HG03460 (cell line): ENCODE measurements at regions not wholly inside any gene's neighbourhood (a gene's known extent, or its start where the extent isn't known, plus 50 kb on each side); places are given as distances from the start of the nearest gene placed in this dataset.
"Not testable (repeated sequence)": the region's sequence is repeated elsewhere in the genome, so short reads cannot be mapped to it uniquely, and the experiment has no call there.

Source experiments
- ATAC-seq: cut with Tn5 transposase; IDR thresholded peaks from one replicate; pipeline ENCODE4 v1.9.1; 2021; ENCODE audit not compliant: unreplicated experiment

DNA sequence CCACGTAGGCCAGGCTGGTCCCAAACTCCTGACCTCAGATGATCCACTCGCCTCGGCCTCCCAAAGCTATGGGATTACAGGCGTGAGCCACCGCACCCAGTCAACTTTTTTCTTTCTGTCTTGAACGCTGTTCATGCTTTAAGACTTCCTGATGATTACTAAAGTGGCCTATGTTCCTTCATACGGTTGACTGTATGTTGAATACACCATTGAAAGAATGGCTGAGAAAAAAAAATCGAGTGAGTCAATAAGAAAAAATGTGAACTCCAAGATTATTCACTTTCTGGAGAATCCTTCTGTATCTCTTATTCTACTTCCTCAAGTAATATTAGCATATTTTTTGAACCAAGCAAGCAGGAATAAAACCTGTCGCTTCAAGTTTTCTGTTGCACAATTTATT, 955.0 kb downstream of the GATA3 start:
- no peak for ATAC-seq

DNA sequence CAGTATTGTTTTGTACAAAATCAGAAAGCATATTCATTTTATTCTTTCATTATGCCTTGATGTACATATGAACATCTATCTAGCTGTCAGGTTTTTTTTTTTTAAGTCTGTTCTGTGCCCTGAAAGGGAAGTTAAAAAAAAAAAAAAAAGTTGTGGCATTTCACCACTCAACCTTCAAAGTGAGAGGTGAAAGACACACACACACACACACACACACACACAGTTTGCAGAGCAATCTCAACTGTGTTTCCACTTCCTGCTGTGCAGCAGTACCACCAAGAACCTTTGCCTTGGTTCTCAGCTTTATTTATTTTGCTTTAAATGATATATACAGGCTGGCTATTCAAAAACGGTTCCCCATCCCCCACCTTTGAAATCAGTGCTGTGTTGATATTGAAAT, 955.6 kb downstream of the GATA3 start:
- no peak for ATAC-seq

DNA sequence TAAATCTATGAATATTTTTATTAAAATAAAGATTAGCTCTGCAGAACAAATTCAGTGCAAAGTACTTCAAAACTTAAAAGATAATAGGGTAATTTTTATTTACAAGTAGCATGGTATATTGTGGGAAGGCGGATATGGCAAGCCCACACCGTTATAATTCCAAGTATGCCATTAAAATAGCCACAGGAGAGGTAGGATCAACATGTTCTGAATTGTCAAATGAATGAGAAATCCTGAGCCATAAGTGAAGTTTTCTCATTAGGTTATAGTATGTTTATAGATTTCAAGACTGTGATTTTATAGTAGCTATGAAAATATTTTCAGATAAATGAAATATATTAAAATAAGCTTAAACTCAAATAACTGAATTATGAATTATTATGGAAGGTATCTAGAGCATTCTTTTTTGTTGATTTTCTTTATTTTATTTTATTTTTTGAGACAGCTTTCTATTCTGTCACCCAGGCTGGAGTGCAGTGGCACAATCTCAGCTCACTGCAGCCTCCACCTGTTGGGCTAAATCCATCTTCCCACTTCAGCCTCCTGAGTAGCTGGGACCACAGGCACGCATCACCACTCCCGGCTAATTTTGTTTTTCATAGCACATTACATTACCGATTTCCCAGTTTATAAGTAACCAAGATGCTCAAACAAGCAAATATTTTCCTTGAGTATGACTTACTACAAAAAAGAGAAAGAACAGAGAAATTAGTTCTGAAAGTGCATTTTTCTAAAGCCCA, 956.6 kb downstream of the GATA3 start:
- no peak for ATAC-seq

GRCh38 chr10:9012312-9012711, 957.8 kb downstream of the GATA3 start:
- no peak for ATAC-seq

GRCh38 chr10:9015005-9015404, 960.5 kb downstream of the GATA3 start:
- ATAC-seq = no peak

GRCh38 chr10:9015447-9015846, 961.0 kb downstream of the GATA3 start:
- no peak for ATAC-seq

DNA sequence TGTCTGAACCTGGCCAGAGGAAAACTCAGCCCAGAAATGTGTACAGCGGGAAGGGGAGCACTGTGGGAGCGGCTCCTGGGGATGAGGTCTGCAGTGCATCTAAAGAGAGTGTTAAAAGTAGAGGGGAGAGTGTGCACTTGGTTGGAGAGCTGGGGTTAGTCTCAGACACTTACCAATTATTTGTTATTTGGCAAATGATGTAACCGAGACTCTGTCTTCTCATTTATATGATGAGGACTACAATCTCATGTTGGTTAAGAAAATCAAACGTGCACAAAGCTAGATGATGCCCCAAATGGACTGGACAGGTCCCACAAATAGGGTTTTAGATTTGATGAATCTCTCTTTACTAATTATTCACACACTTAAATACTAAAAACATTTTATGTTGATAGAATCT, 962.4 kb downstream of the GATA3 start:
- ATAC-seq = no peak

DNA sequence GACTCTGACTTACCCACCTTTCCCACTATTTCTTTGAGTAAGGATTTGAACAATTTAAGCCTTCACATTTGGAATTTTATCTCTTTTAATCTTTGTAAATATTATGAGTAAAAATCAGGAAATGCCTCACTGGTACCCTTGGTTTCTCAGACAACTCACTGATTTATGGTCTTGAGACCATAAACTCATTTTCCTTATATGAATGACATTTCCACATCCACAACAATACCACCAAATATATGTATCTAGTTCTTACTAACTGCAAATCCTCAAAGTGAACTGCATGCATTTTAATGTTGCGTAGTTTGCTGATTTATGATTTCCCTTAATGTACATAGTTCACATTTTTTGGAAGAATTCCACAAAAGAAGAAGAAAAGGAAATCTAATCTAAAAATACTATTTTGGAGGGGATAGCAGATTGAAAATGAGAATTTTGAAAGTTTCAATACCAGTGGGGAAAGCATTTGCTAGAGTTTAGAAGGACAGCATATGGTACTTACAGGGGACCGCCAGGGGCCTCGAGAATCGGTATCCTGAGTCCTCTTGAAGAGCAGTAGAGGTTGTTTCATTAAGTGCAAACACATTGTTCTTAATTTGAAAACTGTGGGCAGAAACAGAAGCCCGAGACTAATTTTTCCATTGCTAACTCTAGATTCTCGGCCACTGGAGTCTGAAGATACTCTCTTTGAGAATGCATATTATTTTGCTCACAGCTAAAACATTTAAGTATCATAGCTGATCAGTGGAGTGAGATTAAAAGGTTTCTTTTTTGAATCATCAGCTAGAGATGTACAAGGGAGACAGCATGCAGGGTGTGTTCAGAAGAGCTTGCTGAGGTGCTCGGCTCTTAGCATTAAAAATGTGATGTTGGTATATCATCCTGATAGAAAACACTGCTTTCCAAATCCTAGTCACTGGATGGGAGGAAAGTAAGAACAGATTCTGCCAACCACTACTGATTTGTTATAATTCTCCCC, 964.0 kb downstream of the GATA3 start:
- ATAC-seq = no peak

GRCh38 chr10:9023206-9023605, 968.7 kb downstream of the GATA3 start:
- no peak for ATAC-seq

DNA sequence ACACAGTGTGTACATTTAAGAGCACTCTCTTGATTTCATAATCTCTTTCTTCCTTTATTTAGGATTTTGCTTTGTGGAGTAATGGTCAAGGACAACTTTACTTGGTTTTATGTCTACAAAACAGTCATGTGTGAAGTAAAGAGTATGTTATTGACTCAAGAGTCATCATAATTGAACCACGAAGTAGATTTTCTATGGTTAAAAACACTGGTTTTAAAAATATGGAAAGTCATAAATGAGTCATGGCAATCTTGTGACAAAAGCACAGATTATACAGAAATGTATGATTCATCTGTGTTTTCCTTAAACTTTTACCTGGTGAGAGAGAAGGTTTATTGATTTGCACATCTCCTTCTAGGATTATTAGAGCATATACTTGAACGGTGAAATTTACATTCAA, 969.7 kb downstream of the GATA3 start:
- no peak for ATAC-seq

GRCh38 chr10:9028231-9028630, 973.7 kb downstream of the GATA3 start:
- no peak for ATAC-seq

GRCh38 chr10:9035355-9035754, 980.9 kb downstream of the GATA3 start:
- ATAC-seq = no peak

- no peak for ATAC-seq
Observed at GRCh38 chr10:9036711-9037204, 982.3 kb downstream of the GATA3 start.

GRCh38 chr10:9038146-9038714, 983.7 kb downstream of the GATA3 start:
- ATAC-seq = no peak

DNA sequence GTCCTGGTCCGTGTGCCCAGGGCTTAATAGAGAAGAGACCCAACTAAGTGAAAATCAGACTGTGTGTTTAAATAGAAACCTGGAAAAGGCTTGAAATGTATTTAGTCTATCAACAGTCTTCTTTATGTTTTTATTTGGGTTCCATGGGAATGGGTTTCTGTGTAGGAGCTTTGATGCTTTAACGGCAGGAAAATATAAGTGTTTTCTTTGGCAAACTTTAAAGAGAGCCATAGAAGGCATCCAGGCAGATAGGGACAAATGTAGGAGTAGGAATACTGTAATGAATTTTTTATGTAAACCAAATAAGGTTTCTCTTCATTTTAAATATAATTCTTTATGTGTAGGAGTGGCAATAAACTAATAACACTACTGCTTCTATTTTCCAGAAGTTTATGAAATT, 989.0 kb downstream of the GATA3 start:
- no peak for ATAC-seq

GRCh38 chr10:9045311-9045710, 990.8 kb downstream of the GATA3 start:
- ATAC-seq = no peak

- ATAC-seq = no peak
Observed at GRCh38 chr10:9051328-9051974, 997.0 kb downstream of the GATA3 start.

DNA sequence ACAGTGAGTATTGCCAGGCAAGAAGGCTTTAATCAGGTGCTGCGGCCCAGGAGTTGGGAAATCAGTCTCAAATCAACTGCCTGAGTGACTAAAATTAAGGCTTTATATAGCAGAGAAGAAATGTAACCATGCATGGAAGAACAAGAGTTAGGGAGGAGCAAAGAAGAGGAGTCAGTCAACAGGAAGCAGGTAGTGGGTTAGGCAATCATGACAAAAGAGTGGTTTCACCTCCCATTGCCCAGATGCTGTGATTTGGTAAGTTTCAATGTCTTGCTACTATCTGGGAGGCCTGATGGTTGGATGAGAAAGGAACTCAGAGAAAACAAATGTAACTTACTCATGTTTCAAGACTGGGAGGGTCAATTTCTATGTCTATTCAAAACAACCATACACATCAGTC, 998.3 kb downstream of the GATA3 start:
- no peak for ATAC-seq

GRCh38 chr10:9056521-9056920, 1002.0 kb downstream of the GATA3 start:
- ATAC-seq = no peak

- not testable (repeated sequence) for ATAC-seq
Observed at GRCh38 chr10:9057293-9057692, 1002.8 kb downstream of the GATA3 start.

DNA sequence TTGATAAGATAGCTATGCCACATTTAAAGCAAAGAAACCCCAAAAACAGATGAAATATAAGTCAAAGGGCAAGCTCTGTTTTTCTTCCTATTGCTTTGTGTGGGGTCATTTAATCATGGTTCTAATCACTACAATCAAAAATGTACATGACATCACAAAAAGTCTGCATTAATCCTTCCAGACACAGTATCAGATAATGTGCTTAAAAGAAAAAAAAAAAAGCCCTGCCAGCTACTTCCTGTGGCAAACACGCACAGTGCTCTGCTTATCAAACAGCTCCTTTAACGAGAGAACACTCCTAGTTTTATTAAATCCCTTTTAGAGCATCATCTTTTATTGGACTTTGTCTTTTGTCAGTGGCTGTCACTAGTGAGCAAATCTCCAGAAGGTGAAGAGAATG, 1005.8 kb downstream of the GATA3 start:
- no peak for ATAC-seq
